Thyroid gland (tissue), 4 donors: ENCODE measurements at regions not wholly inside any gene's neighbourhood (a gene's known extent, or its start where the extent isn't known, plus 50 kb on each side); places are given as distances from the start of the nearest gene placed in this dataset.

ENCODE experiments used
- CTCF ChIP-seq, 6 experiments: fragments of 200-600 bp in 3 of 6; fragments of 450-650 bp in 3 of 6; sonication (generic) in 3 of 6; IDR thresholded peaks; one replicate each; pipeline ENCODE4 v1.5.1; 2016 to 2019; ENCODE audit warnings: antibody characterized with exemption in 6 of 6, mild to moderate bottlenecking in 2 of 6, inconsistent platforms in 1 of 6, moderate library complexity in 1 of 6
- POLR2A ChIP-seq, 2 donors: fragments of 450-650 bp; IDR thresholded peaks; one replicate each; pipeline ENCODE4 v1.6.1; 2017; ENCODE audit warnings: antibody characterized with exemption in 2 of 2, mild to moderate bottlenecking in 2 of 2, moderate library complexity in 1 of 2

- TF ChIP-seq CTCF (IDR thresholded peaks at IDR 0.05) (no peak), POLR2A (IDR thresholded peaks at IDR 0.05) (no peak)
These were observed 89.2 kb upstream of the WASF3 start for GRCh38 chr13:26468265-26468801.
